ENCODE measurements at regions not wholly inside any gene's neighbourhood (a gene's known extent, or its start where the extent isn't known, plus 50 kb on each side); places are given as distances from the start of the nearest gene placed in this dataset.

- no peak for TF ChIP-seq CTCF (IDR thresholded peaks at IDR 0.05; ENCODE audit: insufficient read depth, low read length)
- TF ChIP-seq POLR2AphosphoS5 (IDR thresholded peaks at IDR 0.05; ENCODE audit: low read depth) = no peak
- TF ChIP-seq GABPA (IDR thresholded peaks at IDR 0.05; ENCODE audit: low read depth) = no peak
- no peak for TF ChIP-seq REST (IDR thresholded peaks at IDR 0.05; ENCODE audit: insufficient replicate concordance, low read depth)
Observed at GRCh38 chr5:159415301-159415937, 85.1 kb upstream of the IL12B start.
